A673 (cell line): ENCODE measurements at regions not wholly inside any gene's neighbourhood (a gene's known extent, or its start where the extent isn't known, plus 50 kb on each side); places are given as distances from the start of the nearest gene placed in this dataset.

Source experiments
- BruUV-seq: library from RNA; stranded (reverse); fragments of 400-500 nt; replicated peaks from 2 replicates; lab custom pipeline; 2021; lab: Mats Ljungman, UMichigan
- CTCF ChIA-PET: fragments of 300-600 bp; sonication (Branson Sonifier 250); formaldehyde crosslinking; loops from one replicate; lab custom pipeline; 2022; ENCODE audit warnings: antibody characterized with exemption; lab: Charles Lee
- POLR2A ChIA-PET: fragments of 300-600 bp; sonication (Branson Sonifier 250); formaldehyde crosslinking; loops from one replicate; lab custom pipeline; 2022; ENCODE audit warnings: antibody characterized with exemption; ENCODE audit not compliant: low non-redundant PET; lab: Charles Lee
- DNase-seq: peaks from one replicate; pipeline ENCODE4 v3.0.0-alpha.2; 2015; ENCODE audit warnings: low spot score
- H3K27ac ChIP-seq: fragments of 200-600 bp; sonication (generic); 2 replicates; pipeline ENCODE4 v1.5.1; 2016; ENCODE audit warnings: mixed run types, low read depth, mild to moderate bottlenecking, mixed read lengths, antibody characterized with exemption, low read length; ENCODE audit not compliant: poor library complexity, severe bottlenecking
- H3K27me3 ChIP-seq: fragments of 200-600 bp; sonication (generic); replicated peaks from 2 replicates; pipeline ENCODE4 v1.6.1; 2017; ENCODE audit warnings: mixed run types, low read depth, mild to moderate bottlenecking, mixed read lengths, antibody characterized with exemption, low read length; ENCODE audit not compliant: insufficient read depth, poor library complexity
- H3K36me3 ChIP-seq: fragments of 200-600 bp; sonication (generic); 2 replicates; pipeline ENCODE4 v1.6.1; 2016; ENCODE audit warnings: mixed run types, mild to moderate bottlenecking, mixed read lengths, antibody characterized with exemption, low read length; ENCODE audit not compliant: insufficient read depth, poor library complexity, severe bottlenecking
- H3K4me1 ChIP-seq: fragments of 200-600 bp; sonication (generic); 2 replicates; pipeline ENCODE4 v1.6.1; 2017; ENCODE audit warnings: mixed run types, mild to moderate bottlenecking, mixed read lengths, antibody characterized with exemption, low read length; ENCODE audit not compliant: insufficient read depth, poor library complexity, severe bottlenecking
- H3K4me3 ChIP-seq: fragments of 200-600 bp; sonication (generic); 2 replicates; pipeline ENCODE4 v1.5.1; 2016; ENCODE audit warnings: low read depth, mixed run types, mild to moderate bottlenecking, mixed read lengths, low read length; ENCODE audit not compliant: poor library complexity, severe bottlenecking
- H3K9me3 ChIP-seq: fragments of 200-600 bp; sonication (generic); 2 replicates; pipeline ENCODE4 v1.6.1; 2016; ENCODE audit warnings: mixed run types, low read depth, mild to moderate bottlenecking, mixed read lengths, antibody characterized with exemption, low read length; ENCODE audit not compliant: poor library complexity, severe bottlenecking
- CTCF ChIP-seq: fragments of 300-800, 200-600 bp; sonication (generic); conservative IDR thresholded peaks from 2 replicates; pipeline ENCODE4 v1.5.1; 2017; ENCODE audit warnings: low read depth, mild to moderate bottlenecking, antibody characterized with exemption, low read length, moderate library complexity, mixed read lengths
- EZH2 ChIP-seq: fragments of 200-600 bp; sonication (generic); IDR thresholded peaks from 2 replicates; pipeline ENCODE4 v1.6.1; 2017; ENCODE audit warnings: borderline replicate concordance, low read depth, mild to moderate bottlenecking, mixed read lengths, antibody characterized with exemption, low read length; ENCODE audit not compliant: poor library complexity, severe bottlenecking
- intact Hi-C: fragments of 100-400 bp; cut with micrococcal nuclease; formaldehyde crosslinking; loops from one replicate; pipeline ENCODE4 v1.10.0; 2022; ENCODE audit not compliant: unreplicated experiment

- BruUV-seq = no TSS peak
- intact Hi-C loops = no loop called here
- POLR2A ChIA-PET = no interaction called here
- no peak for TF ChIP-seq EZH2
- TF ChIP-seq CTCF = no peak
- H3K36me3 ChIP-seq = no peaks in the 10 kb centered on the region
- no peak overlapping the region for H3K4me3 ChIP-seq
- H3K9me3 ChIP-seq = no peaks in the 10 kb centered on the region
- no peak for DNase-seq
- CTCF ChIA-PET = no interaction called here
- H3K27me3 ChIP-seq = no peaks in the 10 kb centered on the region
- no peak overlapping the region for H3K27ac ChIP-seq
- H3K4me1 ChIP-seq = no peaks in the 10 kb centered on the region
Measured at GRCh38 chr2:3927031-3927430, 223.7 kb downstream of the DCDC2C start.

GRCh38 chr2:3929374-3929773 is 226.0 kb downstream of the DCDC2C start:
- H3K4me3 ChIP-seq = no peak overlapping the region
- DNase-seq = no peak
- intact Hi-C loops = no loop called here
- H3K27ac ChIP-seq = no peak overlapping the region
- H3K36me3 ChIP-seq = no peaks in the 10 kb centered on the region
- ChIA-PET CTCF (no interaction called here), POLR2A (no interaction called here)
- H3K4me1 ChIP-seq = no peaks in the 10 kb centered on the region
- TF ChIP-seq CTCF = no peak
- no peak for TF ChIP-seq EZH2
- no TSS peak for BruUV-seq
- H3K27me3 ChIP-seq = no peaks in the 10 kb centered on the region
- H3K9me3 ChIP-seq = no peaks in the 10 kb centered on the region

GRCh38 chr2:3930246-3930645 is 226.9 kb downstream of the DCDC2C start:
- no TSS peak for BruUV-seq
- no peaks in the 10 kb centered on the region for H3K4me1 ChIP-seq
- DNase-seq = no peak
- no peaks in the 10 kb centered on the region for H3K27me3 ChIP-seq
- H3K9me3 ChIP-seq = no peaks in the 10 kb centered on the region
- H3K4me3 ChIP-seq = no peak overlapping the region
- no peaks in the 10 kb centered on the region for H3K36me3 ChIP-seq
- no peak overlapping the region for H3K27ac ChIP-seq
- CTCF ChIA-PET = no interaction called here
- POLR2A ChIA-PET = no interaction called here
- intact Hi-C loops = no loop called here
- TF ChIP-seq CTCF (no peak), EZH2 (no peak)
